Heart left ventricle (tissue), 16 donors: ENCODE measurements at regions not wholly inside any gene's neighbourhood (a gene's known extent, or its start where the extent isn't known, plus 50 kb on each side); places are given as distances from the start of the nearest gene placed in this dataset.
"Not testable (repeated sequence)": the region's sequence is repeated elsewhere in the genome, so short reads cannot be mapped to it uniquely, and the experiment has no call there.

ENCODE experiments used
- ATAC-seq, 4 donors: fragments of 200-7000 bp; cut with Tn5 transposase; one replicate each; pipeline ENCODE4 v1.9.1; 2020 to 2022; ENCODE audit warnings: moderate library complexity in 4 of 4, mild to moderate bottlenecking in 3 of 4, moderate number of reproducible peaks in 1 of 4
- DNase-seq, 5 donors: peaks; one replicate each; pipeline ENCODE4 v3.0.0-alpha.2; 2020
- H3K27ac ChIP-seq, 12 donors: fragments of 200-600 bp; sonication (generic) in 4 of 12; one replicate each; pipeline versions ENCODE4 v1.5.0 to v1.8.0; 2016 to 2022; ENCODE audit warnings: mild to moderate bottlenecking in 2 of 12
- H3K27me3 ChIP-seq, 9 donors: fragments of 200-600 bp; sonication (generic) in 2 of 9; one replicate each; pipeline versions ENCODE4 v1.5.1 to v1.8.0; 2016 to 2022; ENCODE audit warnings: mild to moderate bottlenecking in 3 of 9
- H3K36me3 ChIP-seq, 9 donors: fragments of 200-600 bp; sonication (generic) in 2 of 9; one replicate each; pipeline versions ENCODE4 v1.5.0 to v1.8.0; 2018 to 2022; ENCODE audit warnings: mild to moderate bottlenecking in 2 of 9
- H3K4me1 ChIP-seq, 12 donors: fragments of 200-600 bp; sonication (generic) in 4 of 12; one replicate each; pipeline versions ENCODE4 v1.5.0 to v1.8.0; 2016 to 2022; ENCODE audit warnings: mild to moderate bottlenecking in 3 of 12
- H3K4me3 ChIP-seq, 12 donors: fragments of 200-600 bp; sonication (generic) in 4 of 12; one replicate each; pipeline versions ENCODE4 v1.5.0 to v1.8.0; 2017 to 2022; ENCODE audit warnings: mild to moderate bottlenecking in 9 of 12, moderate library complexity in 4 of 12
- H3K9me3 ChIP-seq, 12 donors: fragments of 200-600 bp; sonication (generic) in 4 of 12; one replicate each; pipeline versions ENCODE4 v1.5.0 to v1.8.0; 2016 to 2022; ENCODE audit warnings: mild to moderate bottlenecking in 1 of 12
- POLR2A ChIP-seq, 2 donors: fragments of 450-650 bp; IDR thresholded peaks; one replicate each; pipeline ENCODE4 v1.6.1; 2017; ENCODE audit warnings: antibody characterized with exemption in 2 of 2, mild to moderate bottlenecking in 2 of 2, moderate library complexity in 2 of 2
- WGBS, 4 donors: extraction: QIAGEN DNeasy Blood & Tissue Kit in 2 of 4; methylation state at CpG; one replicate each; pipeline versions ENCODE4 v1.1.5 to v1.1.7; 2013 to 2018; 5-methylcytosine and 5-hydroxymethylcytosine counted together
- intact Hi-C, 10 donors: fragments of 100-400 bp; cut with DNase I; formaldehyde crosslinking; loops; one replicate each; pipeline versions ENCODE4 v1.11.1 to v1.14.2; 2022
- TF ChIP-seq, protein P1 (sequence below), 12 donors: fragments of 200-600 bp; sonication (generic) in 4 of 12; IDR thresholded peaks; one replicate each; pipeline versions ENCODE4 v1.5.0 to v1.8.0; 2018 to 2022; ENCODE audit warnings: antibody characterized with exemption in 12 of 12, mild to moderate bottlenecking in 5 of 12
- donor health status: ischemic (EF 13 %, LVEDD 7.1; RV severe dilation, severe dysfunction).
- donor health status: healthy with polysubstance abuse.
- donor health status: DM: no; HTN: yes; CAD: no.
- donor health status: DM: no; HTN: no; CAD: no.
- donor health status: ischemic (EF 25% LVEDD 6.9; RV normal size, moderate dysfunction).
- donor health status: ischemic (EF 25% LVEDD 5.7; RV mildly dilated, moderate dysfunction).
- donor health status: healthy.
- donor health status: DM: yes; HTN: yes; CAD: no.
- donor health status: ischemic (EF 35%, LVEDD 5.7; RV mildly dilated, moderate dysfunction).
- donor health status: nonischemic (EF 11% LVEDD 7.7; RV severe dilation, severe dysfunction).
- donor health status: DM: yes; HTN: yes; CAD: no.
- donor health status: PGD.
- donor health status: ischemic (EF 29% LVEDD 5.4; RV normal size, mild dysfunction).
- donor health status: nonischemic (EF 23%, LVEDD 6.1; RV moderate dilation, normal function).

GRCh38 chr15:31438601-31439265 lies 112.1 kb downstream of the KLF13 start:
- DNase-seq (no peak), ATAC-seq (no peak)
- H3K4me1 ChIP-seq = peaks cover 0 to 77% (median 27%) of the 10 kb centered on the region in 12 donors
- no peaks in the 10 kb centered on the region for H3K9me3 ChIP-seq
- H3K27ac ChIP-seq = peak overlapping the region in 1 of 12 donors; percentile 94
- H3K27me3 ChIP-seq = no peaks in the 10 kb centered on the region
- TF ChIP-seq, protein P1, sequence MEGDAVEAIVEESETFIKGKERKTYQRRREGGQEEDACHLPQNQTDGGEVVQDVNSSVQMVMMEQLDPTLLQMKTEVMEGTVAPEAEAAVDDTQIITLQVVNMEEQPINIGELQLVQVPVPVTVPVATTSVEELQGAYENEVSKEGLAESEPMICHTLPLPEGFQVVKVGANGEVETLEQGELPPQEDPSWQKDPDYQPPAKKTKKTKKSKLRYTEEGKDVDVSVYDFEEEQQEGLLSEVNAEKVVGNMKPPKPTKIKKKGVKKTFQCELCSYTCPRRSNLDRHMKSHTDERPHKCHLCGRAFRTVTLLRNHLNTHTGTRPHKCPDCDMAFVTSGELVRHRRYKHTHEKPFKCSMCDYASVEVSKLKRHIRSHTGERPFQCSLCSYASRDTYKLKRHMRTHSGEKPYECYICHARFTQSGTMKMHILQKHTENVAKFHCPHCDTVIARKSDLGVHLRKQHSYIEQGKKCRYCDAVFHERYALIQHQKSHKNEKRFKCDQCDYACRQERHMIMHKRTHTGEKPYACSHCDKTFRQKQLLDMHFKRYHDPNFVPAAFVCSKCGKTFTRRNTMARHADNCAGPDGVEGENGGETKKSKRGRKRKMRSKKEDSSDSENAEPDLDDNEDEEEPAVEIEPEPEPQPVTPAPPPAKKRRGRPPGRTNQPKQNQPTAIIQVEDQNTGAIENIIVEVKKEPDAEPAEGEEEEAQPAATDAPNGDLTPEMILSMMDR (IDR thresholded peaks at IDR 0.05) = no peak
- TF ChIP-seq POLR2A (IDR thresholded peaks at IDR 0.05) = no peak
- intact Hi-C loops = loop anchor here (2.0 to 10.0 kb wide), 14 partner anchors 36 to 236 kb away; partner anchors contain the start of gene KLF13 (in 2 of the 10)
- no peaks in the 10 kb centered on the region for H3K36me3 ChIP-seq
- WGBS, 4 donors = 95 to 97% (median 96%) methylated on average over 10 of the region's 10 CpGs
- H3K4me3 ChIP-seq = no peak overlapping the region

- no peak for DNase-seq
- 86 to 87% (median 86%) methylated on average over 10 of the region's 10 CpGs for WGBS, 4 donors
- Histone ChIP-seq H3K36me3 (no peaks in the 10 kb centered on the region), H3K27ac (no peak overlapping the region), H3K4me1 (peaks cover 0 to 74% (median 26%) of the 10 kb centered on the region in 12 donors), H3K9me3 (no peaks in the 10 kb centered on the region), H3K27me3 (no peaks in the 10 kb centered on the region), H3K4me3 (no peak overlapping the region)
- no peak for ATAC-seq
- no peak for TF ChIP-seq POLR2A (IDR thresholded peaks at IDR 0.05)
- TF ChIP-seq, protein P1 (IDR thresholded peaks at IDR 0.05) = peak in 10 of 12 donors; percentile 6 to 40 (median 21)
- intact Hi-C loops = loop anchor here (2.0 to 10.0 kb wide), 14 partner anchors 37 to 237 kb away; partner anchors contain the start of gene KLF13 (in 2 of the 10)
Observed at GRCh38 chr15:31439328-31439727, 112.7 kb downstream of the KLF13 start.

GRCh38 chr15:31440216-31440615 lies 113.6 kb downstream of the KLF13 start:
- intact Hi-C loops = loop anchor here in 3 of 10 donors (2.0 to 5.0 kb wide), 3 partner anchors 47 to 68 kb away; no protein-coding TSS in a partner anchor

DNA sequence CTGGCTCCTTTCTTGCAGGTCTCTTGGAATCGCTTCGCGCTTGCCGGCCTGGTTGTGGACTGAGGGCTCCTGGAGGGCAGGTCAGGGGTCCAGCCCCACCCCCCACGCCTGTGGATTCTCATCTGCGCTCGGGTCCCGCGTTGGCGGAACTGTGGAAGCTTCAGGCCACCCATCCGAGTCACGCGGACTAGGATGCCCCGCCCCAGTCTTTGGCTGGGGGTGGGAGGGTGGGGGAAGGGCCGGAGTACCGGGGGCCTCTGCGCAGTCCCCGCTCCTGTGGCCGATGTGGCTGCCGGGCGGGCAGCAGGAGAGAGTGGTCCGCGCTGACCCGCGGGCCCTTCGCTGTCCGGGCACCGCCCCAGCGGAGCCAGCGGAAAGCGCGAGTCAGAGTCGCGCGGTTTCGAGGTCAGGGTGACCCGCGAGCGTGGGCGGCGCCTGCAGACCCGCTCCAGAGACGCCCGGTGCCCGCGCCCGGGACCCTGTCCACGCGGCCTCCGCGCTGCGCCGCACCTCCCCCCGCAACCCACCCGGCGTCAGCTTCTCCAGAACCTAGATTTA lies 114.2 kb downstream of the KLF13 start:
- 2 to 6% (median 4%) methylated on average over 37 to 56 of the region's 56 CpGs for WGBS, 4 donors
- no peaks in the 10 kb centered on the region for H3K27me3 ChIP-seq
- no peak for TF ChIP-seq POLR2A (IDR thresholded peaks at IDR 0.05)
- TF ChIP-seq, protein P1 (IDR thresholded peaks at IDR 0.05) = no peak
- DNase-seq (peak; percentile 51 to 86 (median 68)), ATAC-seq (peak; percentile 34 to 83 (median 69))
- peaks cover 0 to 59% (median 13%) of the 10 kb centered on the region in 12 donors for H3K4me1 ChIP-seq
- intact Hi-C loops = loop anchor here in 3 of 10 donors (2.0 to 5.0 kb wide), 3 partner anchors 46 to 69 kb away; no protein-coding TSS in a partner anchor
- no peaks in the 10 kb centered on the region for H3K36me3 ChIP-seq
- H3K4me3 ChIP-seq = peak overlapping the region; percentile 42 to 81 (median 72)
- H3K9me3 ChIP-seq = no peaks in the 10 kb centered on the region
- H3K27ac ChIP-seq = peak overlapping the region; percentile 29 to 89 (median 82)

More at GRCh38 chr15:31440216-31440615, 113.6 kb downstream of the KLF13 start:
- Histone ChIP-seq H3K27ac (peak overlapping the region in 11 of 12 donors; percentile 29 to 89 (median 83)), H3K4me1 (peaks cover 0 to 65% (median 18%) of the 10 kb centered on the region in 12 donors), H3K4me3 (peak overlapping the region in 11 of 12 donors; percentile 48 to 81 (median 73))
- DNase-seq, H3K36me3 ChIP-seq, H3K9me3 ChIP-seq, ATAC-seq, H3K27me3 ChIP-seq: not testable (repeated sequence)
- 96 to 98% (median 97%) methylated on average over 19 to 20 of the region's 20 CpGs for WGBS, 4 donors
